EL (cell line): ENCODE measurements at regions not wholly inside any gene's neighbourhood (a gene's known extent, or its start where the extent isn't known, plus 50 kb on each side); places are given as distances from the start of the nearest gene placed in this dataset.
"Not testable (repeated sequence)": the region's sequence is repeated elsewhere in the genome, so short reads cannot be mapped to it uniquely, and the experiment has no call there.

Experiments
- DNase-seq: peaks from one replicate; pipeline ENCODE4 v3.0.0-alpha.2; 2016

DNA sequence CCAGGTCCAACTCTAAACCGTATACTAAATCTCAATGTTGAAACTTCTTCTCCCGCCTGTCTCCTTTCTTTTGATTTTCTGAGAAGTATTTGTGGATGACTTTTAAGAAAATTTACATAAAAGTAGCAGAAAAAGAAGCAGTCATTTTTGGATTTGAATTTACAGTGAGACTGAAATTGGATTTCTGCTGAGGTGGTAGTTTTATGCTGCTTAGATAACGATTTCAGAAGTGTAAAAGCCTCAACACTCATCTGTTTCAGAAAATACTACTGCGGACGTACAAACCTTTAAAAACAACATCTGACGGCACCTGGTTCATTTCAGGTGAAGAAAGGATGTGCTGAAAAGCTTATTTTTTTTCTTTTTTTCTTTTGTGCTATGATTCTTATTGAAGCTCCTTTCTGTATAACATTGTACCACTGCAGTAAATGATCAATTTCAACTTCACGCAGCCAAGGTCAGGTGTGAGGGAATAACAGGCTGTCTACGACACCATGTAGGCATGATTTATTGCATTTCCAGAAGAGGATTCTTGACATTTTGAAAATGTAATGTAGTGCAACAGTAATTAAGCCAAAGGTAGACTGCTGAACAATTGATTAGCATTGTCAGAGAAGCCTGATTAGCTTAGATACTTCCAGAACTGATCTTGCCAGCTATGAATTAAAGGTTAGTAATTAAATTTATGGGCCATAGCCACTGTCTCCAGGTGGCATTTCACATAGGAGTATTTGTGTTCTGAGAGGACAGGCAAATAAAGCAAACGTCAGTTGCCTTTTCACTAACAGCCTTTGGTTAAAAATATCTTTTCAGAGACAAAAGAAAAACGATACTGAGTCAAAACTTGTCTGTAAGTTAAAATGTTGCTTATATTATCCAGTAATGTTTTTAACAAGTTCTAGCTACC lies 134.6 kb upstream of the KBTBD8 start:
- no peak for DNase-seq

DNA sequence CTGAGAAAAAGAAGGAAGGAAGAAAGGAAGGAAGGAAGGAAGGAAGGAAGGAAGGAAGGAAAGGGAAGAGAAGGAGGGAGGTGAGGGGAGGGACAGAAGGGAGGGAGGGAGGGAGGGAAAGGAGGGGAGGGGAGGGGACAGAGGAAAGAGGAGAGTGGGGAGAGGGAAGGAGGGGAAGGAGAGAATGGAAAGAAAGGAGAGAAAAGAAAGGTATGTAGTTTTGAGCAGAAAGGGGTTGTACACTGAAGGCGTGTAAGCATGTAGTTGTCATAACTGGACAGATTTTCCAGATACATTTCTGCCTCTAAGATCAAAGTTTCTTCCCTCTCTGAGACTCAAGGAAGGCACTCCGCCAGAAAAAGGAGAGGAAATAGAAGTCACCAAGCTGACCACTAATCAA lies 113.4 kb upstream of the KBTBD8 start:
- no peak for DNase-seq

- DNase-seq = peak; percentile 15
These were observed 112.6 kb upstream of the KBTBD8 start for GRCh38 chr3:66885326-66886000.

GRCh38 chr3:66889750-66890494 lies 108.2 kb upstream of the KBTBD8 start:
- no peak for DNase-seq

- DNase-seq = no peak
These were observed 100.0 kb upstream of the KBTBD8 start for GRCh38 chr3:66898155-66898554.

DNA sequence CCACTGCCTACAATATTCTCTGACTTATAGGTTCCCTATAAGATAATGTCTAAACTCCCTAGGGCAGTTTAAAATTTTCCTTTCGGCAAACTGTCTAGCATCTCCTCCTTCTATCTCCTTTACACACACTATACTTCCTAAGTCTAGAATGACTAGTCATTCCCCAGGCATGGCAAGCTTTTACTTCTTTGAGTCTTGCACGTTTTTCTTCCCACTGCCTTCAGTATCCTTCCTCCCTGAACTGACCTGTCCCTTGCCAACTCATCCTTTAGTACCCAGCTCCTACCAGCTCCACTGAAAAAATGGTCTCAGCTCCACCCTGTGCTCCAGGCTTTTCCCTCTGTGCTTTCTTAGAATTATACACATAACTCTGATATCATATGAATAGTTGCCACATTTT lies 93.8 kb upstream of the KBTBD8 start:
- DNase-seq = no peak

DNA sequence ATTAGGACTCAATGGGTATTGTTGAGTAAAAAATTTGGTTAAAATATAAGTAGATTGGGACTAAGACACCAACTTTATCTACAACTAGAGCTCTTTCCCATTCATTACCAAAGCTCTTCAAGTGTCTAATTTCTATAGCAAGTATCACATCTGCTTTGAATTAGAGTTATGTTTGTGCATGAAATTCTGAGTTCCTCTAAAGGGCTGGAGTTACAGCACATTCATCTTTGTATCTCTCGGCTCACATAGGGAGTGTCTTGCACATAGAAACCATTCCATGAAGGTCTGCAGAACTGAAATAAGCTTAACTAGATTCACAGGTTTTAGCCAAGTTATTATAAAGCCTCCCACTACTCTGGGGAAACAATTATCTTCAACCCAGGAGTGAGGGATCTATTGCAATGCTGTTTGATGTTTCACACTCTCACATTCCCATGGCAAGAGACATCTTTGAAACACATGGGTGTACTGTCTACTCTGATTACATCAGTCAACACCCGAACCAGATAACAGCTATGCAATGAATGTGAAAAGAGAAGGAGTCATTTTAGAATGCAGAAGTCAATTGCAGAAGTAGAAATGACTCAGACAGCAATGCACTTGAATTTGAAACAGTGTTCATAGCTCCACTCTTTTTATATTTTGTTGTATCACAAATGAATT lies 93.1 kb upstream of the KBTBD8 start:
- no peak for DNase-seq

GRCh38 chr3:66907136-66907535 lies 91.0 kb upstream of the KBTBD8 start:
- no peak for DNase-seq

- no peak for DNase-seq
These were observed 87.6 kb upstream of the KBTBD8 start for GRCh38 chr3:66910266-66911055.

GRCh38 chr3:66912306-66912705 lies 85.8 kb upstream of the KBTBD8 start:
- DNase-seq = no peak

- DNase-seq = no peak
These were observed 76.0 kb upstream of the KBTBD8 start for GRCh38 chr3:66922058-66922457.

DNA sequence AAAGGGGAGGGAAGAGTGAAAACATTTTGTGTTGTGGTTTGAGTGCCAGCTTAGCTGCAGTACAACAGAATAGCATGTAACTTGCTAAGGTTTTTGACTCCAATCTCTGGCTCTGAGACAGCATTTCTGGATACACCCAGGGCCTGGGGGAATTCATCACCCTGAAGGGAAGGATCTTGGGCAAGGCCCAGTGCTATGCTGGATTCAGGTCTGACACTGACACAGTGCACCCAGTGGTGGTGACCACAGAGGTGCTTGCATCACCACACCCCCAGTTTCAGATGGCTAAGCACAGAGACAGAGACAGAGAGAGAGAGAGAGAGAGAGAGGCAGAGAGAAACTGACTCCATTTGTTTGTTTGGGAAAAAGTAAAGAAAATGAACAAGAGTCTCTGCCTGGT lies 74.1 kb upstream of the KBTBD8 start:
- no peak for DNase-seq

GRCh38 chr3:66928252-66928651 lies 69.9 kb upstream of the KBTBD8 start:
- no peak for DNase-seq

DNA sequence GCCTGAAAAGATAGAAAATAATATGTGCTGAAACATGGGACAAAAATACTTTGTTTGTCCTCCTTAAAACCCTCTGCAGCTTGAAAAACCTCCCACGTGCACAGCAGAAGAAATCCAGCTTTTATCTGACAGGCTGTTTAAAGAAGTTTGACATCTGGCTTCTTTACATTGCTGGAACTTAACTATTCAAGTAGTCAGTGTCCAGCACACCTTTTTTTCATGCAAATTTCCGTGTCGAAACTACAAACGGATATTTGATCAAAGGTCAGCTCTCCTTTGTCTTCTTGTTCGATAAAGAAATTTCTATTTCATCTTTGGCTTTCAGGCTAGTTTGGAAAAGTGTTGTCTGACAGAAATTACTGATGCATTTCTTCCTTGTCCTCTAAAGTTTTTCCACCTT lies 66.8 kb upstream of the KBTBD8 start:
- DNase-seq = no peak

GRCh38 chr3:66931699-66932098 lies 66.4 kb upstream of the KBTBD8 start:
- no peak for DNase-seq

DNA sequence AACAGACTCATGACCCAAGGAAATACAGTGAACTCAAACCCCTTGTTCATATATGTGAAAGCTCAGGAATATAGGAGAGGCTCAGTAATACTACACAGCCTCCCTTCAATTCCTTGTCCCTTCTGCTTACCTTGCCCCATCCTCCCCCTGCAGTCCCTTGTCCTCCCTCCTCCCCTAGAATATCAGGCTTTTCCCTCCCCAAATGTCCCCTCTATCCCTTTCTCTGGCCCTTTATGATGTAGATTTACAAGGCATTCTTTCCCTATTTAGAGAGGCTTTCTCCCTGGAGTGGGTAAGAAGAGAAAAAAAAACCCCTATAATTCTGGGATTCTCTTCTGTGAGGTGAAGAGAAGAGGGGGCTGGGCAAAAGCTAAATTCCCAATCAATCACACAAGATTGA lies 64.9 kb upstream of the KBTBD8 start:
- no peak for DNase-seq

DNA sequence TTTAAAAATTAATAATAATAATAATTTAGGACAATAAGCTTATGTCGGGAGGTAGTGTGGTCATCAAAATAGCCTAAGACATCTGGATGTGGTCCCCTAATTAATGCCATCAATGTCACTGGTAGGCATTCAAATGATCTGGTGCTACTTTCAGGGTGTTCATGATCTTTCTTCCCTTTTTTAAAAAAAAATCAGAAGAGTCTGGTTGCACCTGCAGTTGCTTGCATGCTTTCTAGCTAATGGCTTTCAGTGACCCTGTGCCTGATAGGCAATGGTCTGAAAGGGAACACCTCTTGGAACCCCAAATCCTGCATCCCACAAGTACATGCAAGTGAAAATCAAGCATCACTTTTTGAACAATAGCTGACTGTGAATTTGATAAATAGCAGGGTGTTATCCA lies 64.1 kb upstream of the KBTBD8 start:
- no peak for DNase-seq

GRCh38 chr3:66934725-66935124 lies 63.4 kb upstream of the KBTBD8 start:
- DNase-seq = no peak

GRCh38 chr3:66937041-66937440 lies 61.1 kb upstream of the KBTBD8 start:
- DNase-seq = not testable (repeated sequence)

GRCh38 chr3:66938338-66938963 lies 59.7 kb upstream of the KBTBD8 start:
- peak; percentile 58 for DNase-seq

GRCh38 chr3:66948041-66948440 lies 50.1 kb upstream of the KBTBD8 start:
- no peak for DNase-seq
